DOHH2 (cell line): ENCODE measurements at regions not wholly inside any gene's neighbourhood (a gene's known extent, or its start where the extent isn't known, plus 50 kb on each side); places are given as distances from the start of the nearest gene placed in this dataset.

Experiments
- EZH2phosphoT487 ChIP-seq: fragments of 200-600 bp; sonication (generic); IDR thresholded peaks from 2 replicates; pipeline ENCODE4 v1.6.1; 2017; ENCODE audit warnings: borderline replicate concordance, mild to moderate bottlenecking, antibody characterized with exemption, low read length, moderate library complexity, mixed read lengths
- TF ChIP-seq, protein P1 (sequence below): fragments of 200-600 bp; sonication (generic); IDR thresholded peaks from one replicate; pipeline ENCODE4 v1.5.1; 2014; ENCODE audit warnings: antibody characterized with exemption, mild to moderate bottlenecking, low read depth, low read length; ENCODE audit not compliant: poor library complexity, severe bottlenecking

DNA sequence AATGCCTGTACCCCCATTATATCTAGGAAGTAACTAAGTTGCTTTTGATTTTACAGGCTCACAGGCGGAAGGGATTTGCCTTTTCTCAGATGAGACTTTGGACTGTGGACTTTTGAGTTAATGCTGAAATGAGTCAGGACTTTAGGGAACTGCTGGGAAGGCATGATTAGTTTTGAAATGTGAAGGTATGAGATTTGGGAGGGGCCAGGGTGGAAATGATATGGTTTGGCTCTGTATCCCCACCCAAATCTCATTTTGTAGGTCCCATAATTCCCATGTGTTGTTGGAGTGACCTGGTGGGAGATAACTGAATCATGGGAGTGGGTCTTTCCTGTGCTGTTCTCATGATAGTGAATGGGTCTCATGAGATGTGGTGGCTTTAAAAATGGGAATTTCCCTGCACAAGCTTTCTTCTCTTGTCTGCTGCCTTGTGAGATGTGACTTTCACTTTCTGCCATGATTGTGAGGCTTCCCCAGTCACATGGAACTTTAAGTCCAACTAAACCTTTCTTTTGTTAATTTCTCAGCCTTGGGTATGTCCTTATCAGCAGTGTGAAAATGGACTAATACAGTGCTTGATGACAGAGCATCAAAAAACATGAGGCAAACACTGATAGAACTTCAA is 1119.5 kb downstream of the PLA2G4A start:
- TF ChIP-seq, protein P1, sequence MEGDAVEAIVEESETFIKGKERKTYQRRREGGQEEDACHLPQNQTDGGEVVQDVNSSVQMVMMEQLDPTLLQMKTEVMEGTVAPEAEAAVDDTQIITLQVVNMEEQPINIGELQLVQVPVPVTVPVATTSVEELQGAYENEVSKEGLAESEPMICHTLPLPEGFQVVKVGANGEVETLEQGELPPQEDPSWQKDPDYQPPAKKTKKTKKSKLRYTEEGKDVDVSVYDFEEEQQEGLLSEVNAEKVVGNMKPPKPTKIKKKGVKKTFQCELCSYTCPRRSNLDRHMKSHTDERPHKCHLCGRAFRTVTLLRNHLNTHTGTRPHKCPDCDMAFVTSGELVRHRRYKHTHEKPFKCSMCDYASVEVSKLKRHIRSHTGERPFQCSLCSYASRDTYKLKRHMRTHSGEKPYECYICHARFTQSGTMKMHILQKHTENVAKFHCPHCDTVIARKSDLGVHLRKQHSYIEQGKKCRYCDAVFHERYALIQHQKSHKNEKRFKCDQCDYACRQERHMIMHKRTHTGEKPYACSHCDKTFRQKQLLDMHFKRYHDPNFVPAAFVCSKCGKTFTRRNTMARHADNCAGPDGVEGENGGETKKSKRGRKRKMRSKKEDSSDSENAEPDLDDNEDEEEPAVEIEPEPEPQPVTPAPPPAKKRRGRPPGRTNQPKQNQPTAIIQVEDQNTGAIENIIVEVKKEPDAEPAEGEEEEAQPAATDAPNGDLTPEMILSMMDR, result no peak
- no peak for TF ChIP-seq EZH2phosphoT487
